ENCODE measurements at regions not wholly inside any gene's neighbourhood (a gene's known extent, or its start where the extent isn't known, plus 50 kb on each side); places are given as distances from the start of the nearest gene placed in this dataset.
A peak's percentile ranks its signal among the peaks of the same experiment; 100 is the strongest.
"Not testable (repeated sequence)": the region's sequence is repeated elsewhere in the genome, so short reads cannot be mapped to it uniquely, and the experiment has no call there.

GRCh38 chr11:95641495-95641894 is 148.1 kb downstream of the FAM76B start:
- DNase-seq: no peak

DNA sequence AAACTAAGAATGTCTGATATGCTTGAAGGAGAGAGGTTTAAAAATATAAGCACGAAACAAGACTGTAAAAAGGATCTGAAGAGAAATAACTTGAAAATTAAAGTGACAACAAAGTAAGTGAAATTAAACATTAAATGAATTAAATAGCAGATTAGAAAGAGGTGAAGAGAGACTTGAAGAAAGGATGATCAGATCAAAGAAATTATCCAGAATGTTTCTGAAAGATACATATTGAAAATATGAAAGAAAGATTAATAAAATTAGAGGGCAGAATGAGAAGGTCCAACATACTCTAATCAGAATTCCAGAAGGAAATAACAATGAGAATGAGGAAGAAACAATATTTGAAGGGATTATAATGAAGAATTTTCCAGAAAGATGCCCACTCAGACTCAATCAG is 151.1 kb downstream of the FAM76B start:
- DNase-seq: no peak

DNA sequence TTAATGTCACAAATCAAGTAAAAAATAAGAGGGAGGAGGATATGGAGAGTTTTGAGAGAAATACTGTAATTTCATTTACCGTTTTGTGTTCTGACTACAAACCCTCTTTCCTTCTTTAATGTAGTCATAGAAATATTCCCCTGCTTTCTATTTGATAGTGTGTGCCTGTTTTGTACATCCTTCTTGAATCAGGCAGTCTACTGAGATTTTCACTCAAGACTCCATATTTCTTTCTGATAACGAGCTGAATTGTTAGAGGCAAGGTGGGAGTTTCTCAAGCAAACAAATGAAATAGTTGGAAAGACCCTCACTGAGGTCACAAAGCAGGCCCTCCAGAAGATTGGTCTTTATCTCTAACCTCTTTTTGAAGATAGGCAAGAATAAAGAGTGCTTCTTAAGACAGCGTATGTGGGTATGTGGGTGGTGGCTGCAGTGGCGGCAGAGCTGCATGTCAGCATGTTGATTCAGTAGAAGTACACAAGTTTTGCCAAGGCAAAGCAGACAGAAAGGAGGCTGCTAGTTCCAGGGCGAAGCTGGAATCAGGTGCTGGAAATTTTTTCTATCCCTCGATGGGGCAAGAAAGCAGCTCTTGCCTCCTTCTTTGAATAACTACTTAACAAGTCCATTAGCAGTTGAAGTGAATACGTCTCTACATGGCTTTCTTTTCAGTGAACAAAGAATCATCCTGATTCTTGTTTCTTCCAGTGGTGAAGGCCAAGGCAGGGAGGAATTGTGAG is 164.2 kb downstream of the FAM76B start:
- no peak for DNase-seq

- no peak for DNase-seq
These were observed 173.3 kb downstream of the FAM76B start for GRCh38 chr11:95616256-95616804.

DNA sequence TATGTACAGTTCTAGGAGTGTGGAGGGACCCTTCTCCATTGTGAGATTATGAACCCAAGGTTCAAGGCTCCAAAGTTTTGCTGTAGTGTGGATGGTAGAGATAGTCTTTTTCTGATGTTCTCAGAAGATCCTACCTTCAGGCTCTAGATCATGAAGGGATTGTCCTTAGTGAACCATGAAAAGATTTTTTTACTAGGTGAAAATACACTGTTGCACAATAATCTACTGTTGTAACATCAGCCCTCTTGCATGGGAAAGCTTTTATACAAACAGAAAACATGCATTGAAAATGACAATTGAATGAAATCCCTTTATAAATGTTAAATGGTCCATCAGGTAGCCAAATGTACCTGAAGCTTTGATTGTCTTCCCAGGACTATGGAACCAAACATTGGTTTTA is 177.8 kb downstream of the FAM76B start:
- no peak for DNase-seq

DNA sequence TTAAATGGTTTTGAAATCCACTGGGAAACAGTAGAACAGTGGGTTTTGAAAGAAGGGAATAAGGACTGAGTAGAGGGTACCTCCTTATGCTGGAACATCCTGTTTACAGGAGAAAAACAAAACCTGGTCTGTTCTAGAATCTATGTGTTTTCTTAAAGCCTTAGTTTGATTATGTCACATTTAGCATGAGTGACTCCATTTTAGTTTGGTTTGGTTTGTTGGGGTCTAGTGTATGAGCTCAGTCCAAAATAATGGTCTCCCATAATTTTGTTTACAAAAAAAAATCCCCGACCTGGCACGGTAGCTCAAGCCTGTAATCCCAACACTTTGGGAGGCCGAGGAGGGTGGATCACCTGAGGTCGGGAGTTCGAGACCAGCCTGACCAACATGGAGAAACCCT is 179.4 kb downstream of the FAM76B start:
- not testable (repeated sequence) for DNase-seq

- no peak for DNase-seq
These were observed 181.5 kb downstream of the FAM76B start for GRCh38 chr11:95608093-95608492.

DNA sequence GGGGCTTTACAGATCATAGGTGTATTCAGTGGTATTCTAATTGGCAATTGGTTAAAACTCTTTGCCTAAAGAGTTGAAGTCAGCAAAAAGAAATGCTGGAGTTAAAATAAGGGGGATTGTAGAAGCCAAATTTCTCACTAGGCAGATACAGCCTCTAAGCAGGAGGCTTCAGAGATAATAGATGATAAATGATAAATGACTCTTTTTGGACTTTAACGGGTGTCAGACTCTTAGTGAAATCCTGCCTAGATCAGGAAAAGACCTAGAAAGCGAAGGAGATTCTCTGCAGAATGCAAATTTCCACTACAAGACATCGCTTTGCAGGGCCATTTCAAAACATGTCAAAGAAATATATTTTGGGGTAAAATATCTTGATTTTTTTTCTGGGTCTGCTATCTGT is 182.8 kb downstream of the FAM76B start:
- no peak for DNase-seq

DNA sequence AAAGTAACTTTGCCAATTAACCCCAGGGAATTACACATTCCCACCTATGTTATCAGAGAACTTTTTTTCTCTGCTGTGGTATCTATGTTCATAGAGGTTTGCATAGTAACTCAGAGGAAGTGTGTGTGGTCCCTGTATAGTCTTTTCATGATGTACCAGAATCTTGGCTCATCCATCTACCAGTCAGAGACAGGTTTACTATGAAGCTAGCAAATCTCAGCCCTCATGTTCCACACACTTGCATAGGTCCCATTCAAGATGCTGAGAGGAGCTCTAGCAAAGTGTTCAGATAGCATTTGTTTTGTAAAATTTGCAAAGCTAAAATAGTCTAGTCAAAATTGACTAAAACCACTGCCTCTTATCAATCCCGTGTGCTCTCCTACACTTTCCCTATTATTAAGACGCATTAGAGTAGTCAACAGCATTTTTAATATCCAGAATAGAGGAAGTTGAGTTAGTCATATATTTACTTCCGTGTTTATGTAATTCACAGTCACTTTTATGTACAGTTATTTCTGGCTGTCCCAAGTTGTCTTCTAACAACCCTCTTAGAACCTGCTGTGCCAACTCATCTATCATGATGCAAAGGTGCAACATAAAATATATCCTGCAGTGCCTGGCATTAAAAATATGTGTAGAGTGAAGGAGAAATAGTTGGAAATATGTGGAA is 184.2 kb downstream of the FAM76B start:
- no peak for DNase-seq

DNA sequence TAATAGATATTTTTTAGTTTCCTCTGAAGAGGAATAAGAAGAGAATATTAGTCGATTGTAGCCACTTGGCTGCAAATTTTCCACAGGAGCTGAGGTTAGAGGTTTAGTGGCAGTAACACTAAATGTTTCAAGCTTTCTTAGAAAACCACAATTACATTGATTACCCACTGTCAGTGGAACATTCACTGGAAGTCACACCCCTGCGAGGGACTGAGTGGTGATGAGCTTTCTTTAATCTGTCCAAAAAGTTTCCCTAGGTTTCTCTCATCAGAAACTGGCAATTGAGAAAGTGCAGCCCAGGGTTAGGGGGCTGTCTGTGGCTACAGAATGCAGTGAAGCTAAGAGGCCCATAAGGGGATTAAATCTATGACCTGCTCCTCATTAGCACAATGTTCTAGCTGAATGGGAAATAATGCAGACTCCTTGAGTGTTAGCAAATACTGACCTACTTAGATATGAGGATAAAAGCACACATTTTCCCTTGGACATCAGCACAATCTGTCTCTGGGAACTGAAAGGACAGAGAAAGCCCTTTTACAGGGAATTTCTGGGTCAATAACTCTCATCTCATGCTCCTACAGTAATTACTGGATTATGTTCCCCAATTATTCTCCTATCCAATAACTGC is 189.5 kb downstream of the FAM76B start:
- peak; percentile 89 for DNase-seq

- no peak for DNase-seq
These were observed 193.6 kb downstream of the FAM76B start for GRCh38 chr11:95595973-95596489.

DNA sequence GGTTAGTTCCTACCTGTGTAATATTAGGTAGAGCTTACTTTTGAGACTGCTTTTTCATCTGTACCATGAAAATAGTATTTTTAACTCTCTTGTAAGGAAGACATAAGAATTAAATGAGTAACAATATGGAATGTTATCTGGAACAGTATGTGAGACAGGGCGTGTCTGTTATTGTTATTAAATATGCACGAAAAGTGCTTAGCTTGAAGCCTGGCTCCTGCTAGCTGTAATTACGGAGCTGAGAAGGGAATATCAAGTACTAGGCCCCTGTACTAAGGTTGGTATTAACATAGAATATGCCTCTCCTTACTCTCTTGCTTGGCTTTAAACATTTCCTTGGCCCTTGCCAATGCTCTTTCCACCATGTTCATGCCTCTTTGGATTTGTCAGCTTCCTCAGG is 194.0 kb downstream of the FAM76B start:
- DNase-seq: no peak

DNA sequence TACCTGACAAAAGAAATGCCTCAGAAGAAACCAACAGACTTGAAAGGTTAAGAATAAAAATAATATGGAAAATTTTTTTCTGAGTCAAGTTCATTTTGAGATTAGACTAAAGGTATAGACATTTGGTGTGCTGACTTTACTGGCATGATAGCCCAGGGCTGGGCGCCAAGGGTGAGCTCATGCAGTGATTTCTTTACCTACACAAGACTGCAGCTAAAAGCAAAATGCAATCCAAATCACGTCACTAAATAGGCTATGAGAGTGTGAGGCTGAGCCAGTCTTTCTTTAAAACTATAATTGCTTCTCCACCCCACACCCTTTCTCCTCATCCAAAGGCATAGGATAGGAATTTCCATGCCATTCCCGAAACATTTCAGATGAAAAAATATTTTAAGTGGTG is 196.5 kb downstream of the FAM76B start:
- no peak for DNase-seq

GRCh38 chr11:95592471-95592870 is 197.1 kb downstream of the FAM76B start:
- DNase-seq: peak; percentile 6

- no peak for DNase-seq
These were observed 199.5 kb downstream of the FAM76B start for GRCh38 chr11:95589893-95590612.

DNA sequence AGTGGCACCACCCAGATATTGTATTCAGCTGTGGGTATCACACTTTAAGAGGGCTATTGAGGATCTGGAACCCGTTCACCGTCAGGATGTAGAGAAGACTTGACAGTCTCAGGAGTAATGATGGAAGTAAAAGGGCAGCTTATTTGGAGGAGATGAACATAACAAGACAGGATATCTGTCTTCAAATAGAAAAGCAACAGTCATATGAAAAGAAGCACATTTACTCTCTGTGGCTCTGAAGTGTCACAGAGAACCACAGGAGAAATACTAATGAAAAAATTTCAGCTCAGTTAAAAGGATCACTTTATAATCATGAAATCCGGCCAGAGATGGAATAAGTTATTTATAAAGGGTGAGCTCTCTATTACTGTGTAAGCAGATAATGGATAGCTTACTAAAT is 200.8 kb downstream of the FAM76B start:
- DNase-seq: no peak

DNA sequence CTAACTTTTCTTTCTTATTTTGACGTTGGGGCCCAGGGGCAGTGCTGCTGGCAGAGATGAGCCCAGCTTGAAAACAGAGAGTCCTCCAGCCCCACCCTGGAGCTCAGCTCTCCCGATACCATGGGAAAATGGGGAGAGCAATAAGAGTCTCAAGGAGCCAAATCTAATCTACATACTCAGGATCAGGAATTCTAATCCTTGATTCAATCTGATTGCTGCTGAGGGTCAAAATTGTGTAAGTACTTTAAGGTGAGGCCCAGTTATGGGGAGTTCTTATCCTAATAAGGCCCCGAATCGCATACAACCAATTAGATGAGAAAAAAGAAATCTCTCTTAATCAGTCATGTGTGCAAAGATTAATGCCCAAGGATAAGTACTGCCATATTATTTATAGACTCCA is 202.9 kb downstream of the FAM76B start:
- DNase-seq: peak; percentile 12

DNA sequence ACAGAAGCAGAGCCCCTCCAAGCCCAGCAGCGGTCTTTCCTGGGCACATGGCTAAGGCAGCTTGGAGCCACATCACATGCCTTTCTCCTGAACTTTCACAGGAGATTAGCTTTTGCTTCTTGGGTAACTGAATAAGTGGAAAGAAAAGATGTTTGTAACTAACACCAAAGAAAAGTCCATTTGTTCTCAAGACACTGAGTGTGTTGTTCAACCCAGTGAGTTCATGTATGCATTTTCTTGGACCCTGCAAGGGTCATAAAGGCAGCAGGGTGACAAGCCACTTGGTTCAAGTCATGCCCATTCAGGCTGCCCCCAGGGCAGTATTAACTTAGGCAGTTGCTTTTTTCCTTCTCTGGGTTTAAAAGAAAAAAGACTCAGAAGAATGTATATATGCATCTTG is 203.4 kb downstream of the FAM76B start:
- no peak for DNase-seq

DNA sequence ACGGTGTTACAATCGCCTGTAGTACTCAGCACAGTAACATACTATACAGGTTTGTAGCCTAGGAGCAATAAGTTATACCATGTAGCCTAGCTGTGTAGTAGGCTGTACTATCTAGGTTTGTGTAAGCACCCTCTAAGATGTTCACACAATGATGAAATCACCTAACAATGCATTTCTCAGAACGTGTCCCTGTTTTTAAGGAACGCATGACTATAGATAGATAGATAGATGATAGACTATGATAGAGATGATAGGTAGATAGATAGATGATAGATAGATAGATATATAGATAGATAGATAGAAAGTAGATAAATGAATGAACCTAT is 203.9 kb downstream of the FAM76B start:
- no peak for DNase-seq

- no peak for DNase-seq
These were observed 204.4 kb downstream of the FAM76B start for GRCh38 chr11:95585069-95585751.

- DNase-seq: no peak
These were observed 205.0 kb downstream of the FAM76B start for GRCh38 chr11:95584589-95584988.

- no peak for DNase-seq
These were observed 205.4 kb downstream of the FAM76B start for GRCh38 chr11:95584180-95584579.
